GM19324 (cell line): ENCODE measurements at regions not wholly inside any gene's neighbourhood (a gene's known extent, or its start where the extent isn't known, plus 50 kb on each side); places are given as distances from the start of the nearest gene placed in this dataset.

ENCODE experiments used
- ATAC-seq: cut with Tn5 transposase; IDR thresholded peaks from one replicate; pipeline ENCODE4 v1.9.1; 2021; ENCODE audit warnings: mild to moderate bottlenecking, moderate library complexity; ENCODE audit not compliant: unreplicated experiment, low FRiP score

GRCh38 chr20:52867305-52867704, 104.9 kb upstream of the TSHZ2 start:
- no peak for ATAC-seq

DNA sequence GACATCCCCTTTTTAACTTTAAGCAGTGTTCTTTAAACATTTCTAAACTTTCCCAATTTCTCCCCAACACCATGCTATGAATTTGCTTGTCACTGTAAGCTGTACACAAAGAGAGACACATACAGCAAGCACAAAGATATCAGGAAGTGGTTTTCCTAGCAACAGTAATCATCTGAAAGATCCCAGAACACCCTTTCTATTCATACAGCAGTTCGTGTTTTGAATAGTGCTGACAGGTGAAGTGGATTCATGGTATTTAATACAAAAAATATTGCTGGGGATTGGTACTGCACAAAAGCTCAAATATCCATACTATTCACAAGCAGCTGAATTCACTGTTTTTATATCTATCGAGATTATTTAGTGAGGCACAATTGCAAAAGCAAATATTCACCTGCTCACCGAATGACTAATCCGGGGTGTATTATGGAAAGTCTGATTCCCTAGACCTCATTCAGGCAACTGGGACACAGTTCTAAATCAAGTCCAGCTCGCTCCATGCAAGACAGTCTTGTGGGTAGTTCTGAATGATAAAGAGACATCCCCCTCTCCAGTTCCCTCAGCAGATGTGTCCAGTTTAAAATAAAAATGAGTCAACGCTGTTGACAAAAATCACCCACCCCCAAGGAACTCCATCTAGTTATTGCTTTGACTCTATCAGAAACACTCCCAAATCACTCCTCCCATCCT, 107.1 kb upstream of the TSHZ2 start:
- no peak for ATAC-seq

GRCh38 chr20:52859156-52859876, 112.8 kb upstream of the TSHZ2 start:
- ATAC-seq, result no peak

GRCh38 chr20:52852714-52853113, 119.4 kb upstream of the TSHZ2 start:
- ATAC-seq, result no peak

DNA sequence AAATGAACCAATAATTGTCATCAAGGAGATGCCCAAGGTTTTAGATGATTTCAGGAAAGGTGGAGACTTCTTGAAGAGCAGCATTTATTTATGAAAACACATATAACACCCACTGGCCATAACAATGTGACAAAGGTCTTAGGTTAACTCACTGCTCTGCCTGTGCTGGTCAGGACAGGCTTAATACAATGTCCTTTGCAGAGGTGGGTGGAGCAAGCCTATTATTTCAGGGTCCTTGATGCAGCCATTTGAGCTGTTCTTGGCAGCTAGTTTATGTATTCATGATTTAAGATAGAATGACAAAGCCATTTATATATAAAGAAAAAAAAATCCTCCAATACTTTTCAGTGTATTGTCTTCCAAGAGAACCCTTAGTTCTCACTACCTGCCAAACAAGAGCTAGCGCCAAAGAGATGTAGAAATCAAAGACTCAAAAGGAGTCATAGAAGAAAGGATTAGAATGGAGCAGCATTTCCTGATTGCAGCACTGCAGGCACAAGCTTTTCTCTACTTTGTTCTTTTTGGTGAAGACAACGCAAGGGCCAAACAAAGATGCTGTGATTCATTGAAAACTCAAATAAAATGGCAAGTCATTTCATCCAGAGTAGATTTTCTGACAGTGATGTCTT, 124.3 kb upstream of the TSHZ2 start:
- ATAC-seq, result no peak

- ATAC-seq, result no peak
Observed at GRCh38 chr20:52847029-52847660, 125.0 kb upstream of the TSHZ2 start.

DNA sequence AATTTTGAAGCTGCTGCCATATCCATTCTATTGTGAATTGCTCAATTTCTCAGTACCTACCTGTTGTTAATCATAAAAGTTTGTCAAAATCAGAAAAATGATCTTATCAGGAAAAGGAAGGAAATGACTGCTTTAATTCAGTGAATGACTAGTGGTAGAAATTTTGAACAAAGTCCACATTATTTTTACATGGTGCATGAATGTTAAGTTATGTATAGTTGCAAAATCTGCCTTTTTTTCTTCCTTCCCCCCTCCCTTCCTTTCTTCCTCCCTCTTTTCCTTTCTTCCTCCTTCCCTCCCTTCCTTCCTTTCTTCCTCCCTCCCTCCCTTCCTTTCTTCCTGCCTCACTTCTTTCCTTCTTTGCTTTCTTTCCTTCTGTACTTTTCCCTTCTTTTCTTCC, 127.1 kb upstream of the TSHZ2 start:
- ATAC-seq, result no peak

DNA sequence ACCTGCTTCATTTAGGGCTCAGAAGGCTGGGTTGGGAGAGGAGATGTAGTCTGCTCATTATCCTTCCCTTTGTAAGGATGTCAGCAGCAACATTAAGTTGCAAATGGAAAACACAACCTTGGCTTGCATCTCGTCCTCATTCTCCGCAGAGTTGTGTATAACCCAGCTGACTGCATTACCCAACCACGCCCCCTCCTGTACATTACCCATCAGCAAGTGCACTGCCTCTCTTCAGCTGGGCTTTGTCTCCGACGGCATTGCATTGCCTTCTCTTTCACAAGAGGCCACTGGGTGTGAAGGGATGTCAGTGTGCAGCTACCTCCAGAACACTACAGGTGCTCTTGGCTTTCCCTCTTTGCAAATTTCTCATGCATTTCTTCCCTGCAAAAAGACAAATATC, 128.7 kb upstream of the TSHZ2 start:
- no peak for ATAC-seq

DNA sequence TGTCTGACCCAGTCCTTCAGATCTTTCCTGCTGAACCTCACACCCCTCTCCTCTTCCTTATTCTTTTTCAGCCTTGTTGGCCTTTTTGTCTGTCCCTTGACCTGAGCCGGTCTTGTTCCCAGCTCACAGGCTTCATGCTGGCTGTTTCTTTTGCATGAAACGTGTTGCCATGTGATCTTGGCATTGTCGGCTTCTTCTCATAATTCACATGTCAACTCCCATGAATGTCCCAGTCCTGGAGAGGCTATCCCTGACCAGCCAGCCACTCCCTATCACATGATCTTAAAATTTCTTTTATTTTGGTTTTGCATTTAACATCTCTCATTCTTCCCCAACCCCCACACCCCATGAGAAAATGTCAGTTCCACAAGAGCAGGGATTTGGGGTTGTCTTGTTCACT, 131.2 kb upstream of the TSHZ2 start:
- no peak for ATAC-seq

DNA sequence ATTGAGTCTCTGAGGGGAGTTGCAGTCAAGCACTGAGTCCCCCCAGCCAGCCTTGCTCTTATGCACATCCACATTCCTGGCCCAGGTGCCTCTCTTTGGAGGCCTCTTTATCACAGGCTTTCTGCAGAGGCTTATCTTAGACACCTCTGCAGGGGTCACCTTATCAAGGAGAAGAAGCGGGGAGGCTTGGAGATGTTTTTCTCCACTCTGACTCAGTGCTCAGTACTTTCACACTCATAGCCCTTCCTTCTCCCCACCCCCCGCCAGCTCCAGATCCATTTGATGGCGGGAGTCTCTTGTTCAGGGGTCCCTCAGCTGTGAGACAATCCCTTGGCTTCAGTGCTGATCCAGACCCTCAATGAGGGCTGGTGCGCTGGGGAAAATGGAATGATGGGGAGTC, 132.1 kb upstream of the TSHZ2 start:
- no peak for ATAC-seq

DNA sequence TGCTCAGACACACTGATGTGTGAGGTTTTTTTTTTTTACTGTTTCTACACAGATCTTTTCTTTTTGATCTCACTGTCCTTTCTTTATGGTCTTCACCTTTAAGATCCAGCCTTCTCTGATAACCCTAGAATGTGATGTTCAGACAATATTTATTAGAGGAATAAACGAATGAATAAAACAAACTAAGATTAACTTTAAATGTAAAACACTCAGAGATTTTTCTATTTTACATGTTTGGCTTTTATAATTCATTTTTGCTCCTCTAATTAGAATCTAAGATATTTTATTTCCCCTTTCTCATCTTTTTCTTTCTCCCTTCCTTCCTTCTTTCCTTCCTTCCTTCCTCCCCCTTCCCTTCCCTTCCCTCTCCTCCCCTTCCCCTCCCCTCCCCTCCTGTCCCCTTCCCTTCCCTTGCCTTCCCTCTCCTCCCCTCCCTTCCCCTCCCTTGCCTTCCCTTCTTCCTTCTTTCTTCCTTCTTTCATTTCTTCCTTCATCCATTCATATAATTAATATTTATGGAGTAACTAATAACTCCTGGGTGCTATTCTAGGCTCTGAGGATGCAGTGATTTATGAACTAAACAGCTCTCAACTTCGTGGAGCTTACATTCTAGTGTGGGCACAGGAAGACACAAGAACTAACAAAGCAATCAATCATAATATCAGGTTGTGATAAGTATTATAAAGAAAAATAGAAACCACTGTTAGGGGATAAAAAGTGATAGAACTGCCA, 133.5 kb upstream of the TSHZ2 start:
- no peak for ATAC-seq

- ATAC-seq, result no peak
Observed at GRCh38 chr20:52837378-52837777, 134.8 kb upstream of the TSHZ2 start.

DNA sequence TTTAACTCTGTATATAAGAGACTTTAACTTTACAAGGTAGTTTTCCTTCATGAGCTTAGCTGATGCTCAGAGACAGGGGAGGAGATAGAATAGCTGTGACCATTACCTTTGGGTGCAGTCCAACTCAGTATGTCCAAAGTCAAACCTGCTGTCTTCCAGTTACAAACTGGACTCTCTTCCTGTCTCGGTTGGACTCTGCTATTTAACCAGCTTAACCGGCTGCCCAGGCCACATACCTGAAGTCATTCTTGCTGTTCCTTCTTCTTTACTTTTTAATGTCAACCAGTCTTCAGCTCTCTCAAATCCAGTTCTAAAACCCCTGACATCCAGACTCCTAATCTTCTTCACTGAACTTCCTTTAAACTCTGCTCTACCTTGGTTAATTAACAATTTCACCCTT, 138.3 kb upstream of the TSHZ2 start:
- no peak for ATAC-seq

- no peak for ATAC-seq
Observed at GRCh38 chr20:52832151-52832774, 139.9 kb upstream of the TSHZ2 start.

GRCh38 chr20:52830598-52830997, 141.6 kb upstream of the TSHZ2 start:
- ATAC-seq, result no peak

GRCh38 chr20:52829111-52829510, 143.0 kb upstream of the TSHZ2 start:
- ATAC-seq, result no peak

DNA sequence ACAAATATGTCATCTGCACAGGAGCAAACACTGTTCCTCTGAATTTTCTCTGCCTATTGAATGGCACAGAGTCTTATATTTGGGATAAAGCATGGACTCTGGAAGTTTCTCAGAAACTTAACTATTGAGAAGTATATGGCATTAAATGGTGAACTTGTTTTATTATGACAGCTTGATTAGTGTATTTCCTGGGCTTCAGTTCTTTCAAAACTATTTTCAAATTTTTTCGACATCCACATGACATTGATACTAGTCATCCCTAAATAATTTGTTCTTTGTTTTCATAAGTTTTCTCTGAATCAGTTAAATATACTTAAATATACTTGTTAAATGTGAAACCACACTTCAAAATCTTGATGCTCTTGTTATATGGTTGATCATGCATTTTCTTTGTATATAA, 144.0 kb upstream of the TSHZ2 start:
- no peak for ATAC-seq

DNA sequence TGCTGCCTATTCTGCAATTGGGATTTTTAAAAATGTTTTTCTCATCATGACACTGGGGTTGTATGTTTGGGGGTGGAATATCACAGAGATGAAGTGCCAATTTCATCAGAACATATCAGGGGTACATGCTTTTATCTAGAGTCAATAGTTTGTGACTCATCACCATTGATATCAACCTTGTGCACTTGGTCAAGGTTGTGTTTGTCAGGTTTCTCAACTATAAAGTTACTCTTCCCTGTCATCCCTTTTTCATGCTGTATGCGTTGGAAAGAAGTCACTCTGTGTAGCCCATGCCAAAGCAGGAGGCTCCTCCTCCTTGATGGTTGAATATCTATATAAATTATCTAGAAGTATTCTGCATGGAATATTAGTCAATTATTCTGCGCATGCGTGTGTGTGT, 145.4 kb upstream of the TSHZ2 start:
- no peak for ATAC-seq

- no peak for ATAC-seq
Observed at GRCh38 chr20:52826321-52826720, 145.8 kb upstream of the TSHZ2 start.

DNA sequence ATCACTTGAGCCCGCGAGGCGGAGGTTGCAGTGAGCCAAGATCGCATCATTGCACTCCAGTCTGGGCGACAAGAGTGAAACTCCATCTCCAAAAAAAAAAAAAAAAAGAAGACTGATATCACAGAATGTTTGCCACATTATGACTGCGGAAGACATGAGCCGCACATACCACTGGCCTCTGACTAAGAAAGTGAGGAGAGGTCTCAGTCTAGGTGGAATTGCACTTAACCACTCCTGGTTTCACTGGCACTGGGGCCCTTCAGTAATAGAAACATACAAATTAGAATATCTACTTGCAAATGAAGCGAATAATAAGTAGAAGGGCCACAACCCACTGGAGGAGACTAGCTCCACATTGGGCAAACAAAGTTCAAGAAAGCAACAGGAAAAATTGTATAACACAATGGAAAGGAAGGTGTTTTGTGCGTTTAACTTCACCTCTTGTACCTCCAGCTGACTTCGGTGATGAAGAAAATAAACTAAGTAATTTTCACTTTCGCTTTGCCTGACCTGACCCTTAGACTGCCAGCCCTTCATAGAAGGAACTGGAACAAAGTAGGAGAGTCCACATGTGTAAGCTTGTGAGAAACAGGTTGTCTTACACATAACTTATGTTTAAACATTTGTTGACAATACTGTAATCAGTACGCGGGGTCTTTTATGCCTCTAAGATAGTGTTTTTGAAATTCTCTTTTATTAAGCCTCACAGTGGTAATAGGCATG, 147.5 kb upstream of the TSHZ2 start:
- ATAC-seq, result no peak
